GM13977 (cell line): ENCODE measurements at regions not wholly inside any gene's neighbourhood (a gene's known extent, or its start where the extent isn't known, plus 50 kb on each side); places are given as distances from the start of the nearest gene placed in this dataset.

Source experiments
- DNase-seq: peaks from one replicate; pipeline ENCODE4 v3.0.0; 2012; ENCODE audit warnings: low spot score
- CTCF ChIP-seq: IDR thresholded peaks from 2 replicates; pipeline ENCODE4 v1.5.1; 2012; ENCODE audit warnings: mild to moderate bottlenecking, control low read depth; ENCODE audit not compliant: insufficient read depth; ENCODE audit errors: extremely low read depth, missing control alignments
- in situ Hi-C: fragments of 300-500 bp; cut with MboI; formaldehyde crosslinking; loops from one replicate; pipeline ENCODE4 v1.12.0; 2022; ENCODE audit warnings: low sequenced_read_pairs, low pct_unique_long_range_greater_than_20kb, mixed read lengths, inconsistent platforms; ENCODE audit not compliant: unreplicated experiment

DNA sequence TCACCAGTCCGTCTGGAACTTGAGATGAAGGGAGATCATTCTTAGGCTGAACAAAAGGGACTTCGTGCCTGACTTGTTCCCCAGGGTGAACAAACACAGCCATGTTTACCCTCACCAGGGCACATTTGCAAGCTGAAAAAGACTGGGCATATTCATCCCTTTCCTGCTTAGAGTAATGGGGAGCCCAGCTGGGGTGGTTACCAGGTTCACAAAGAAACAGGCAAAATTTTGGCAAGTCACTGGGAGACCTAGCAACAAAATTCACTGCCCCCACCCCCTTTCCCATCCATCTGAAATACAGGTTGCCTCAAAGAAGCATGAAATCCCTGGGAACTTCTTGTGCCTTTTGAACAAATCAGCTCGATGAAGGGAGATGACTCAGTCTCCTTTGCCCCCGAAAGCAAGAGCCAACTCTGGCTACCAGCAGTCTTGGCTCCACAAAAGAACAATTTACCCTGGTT lies 775.0 kb downstream of the SQOR start:
- in situ Hi-C loops, result no loop called here
- TF ChIP-seq CTCF, result no peak
- no peak for DNase-seq

- in situ Hi-C loops, result no loop called here
- no peak for TF ChIP-seq CTCF
- no peak for DNase-seq
Measured at GRCh38 chr15:46410705-46411104, 775.9 kb downstream of the SQOR start.

GRCh38 chr15:46411900-46412299 lies 777.1 kb downstream of the SQOR start:
- no peak for DNase-seq
- in situ Hi-C loops, result no loop called here
- TF ChIP-seq CTCF, result no peak

GRCh38 chr15:46413799-46414198 lies 779.0 kb downstream of the SQOR start:
- TF ChIP-seq CTCF, result no peak
- in situ Hi-C loops, result no loop called here
- DNase-seq, result no peak

- DNase-seq, result no peak
- in situ Hi-C loops, result no loop called here
- no peak for TF ChIP-seq CTCF
Measured at GRCh38 chr15:46416544-46416943, 781.7 kb downstream of the SQOR start.

- in situ Hi-C loops, result no loop called here
- TF ChIP-seq CTCF, result no peak
- no peak for DNase-seq
Measured at GRCh38 chr15:46420990-46421389, 786.2 kb downstream of the SQOR start.
